Suppressor macrophage (primary cell): ENCODE measurements at regions not wholly inside any gene's neighbourhood (a gene's known extent, or its start where the extent isn't known, plus 50 kb on each side); places are given as distances from the start of the nearest gene placed in this dataset.

Experiments used
- DNase-seq, 4 experiments: peaks; one replicate each; pipeline ENCODE4 v3.0.0-alpha.2; 2020 to 2022

- no peak for DNase-seq
These were observed 210.2 kb downstream of the ARPP21 start for GRCh38 chr3:35849496-35849895.

- DNase-seq: no peak
These were observed 210.6 kb downstream of the ARPP21 start for GRCh38 chr3:35849963-35850362.

- DNase-seq: no peak
These were observed 217.7 kb downstream of the ARPP21 start for GRCh38 chr3:35857004-35857403.

- no peak for DNase-seq
These were observed 222.7 kb downstream of the ARPP21 start for GRCh38 chr3:35862057-35862456.

GRCh38 chr3:35864871-35865270, 225.5 kb downstream of the ARPP21 start:
- DNase-seq: no peak

- no peak for DNase-seq
These were observed 228.5 kb downstream of the ARPP21 start for GRCh38 chr3:35867791-35868190.

- DNase-seq: no peak
These were observed 231.7 kb downstream of the ARPP21 start for GRCh38 chr3:35871009-35871408.

GRCh38 chr3:35883929-35884328, 244.6 kb downstream of the ARPP21 start:
- no peak for DNase-seq

- no peak for DNase-seq
These were observed 255.4 kb downstream of the ARPP21 start for GRCh38 chr3:35894735-35895134.

GRCh38 chr3:35899245-35899644, 259.9 kb downstream of the ARPP21 start:
- DNase-seq: no peak

GRCh38 chr3:35900079-35900478, 260.8 kb downstream of the ARPP21 start:
- DNase-seq: no peak

GRCh38 chr3:35908366-35909232, 269.3 kb downstream of the ARPP21 start:
- DNase-seq: peak; percentile 62 to 83 (median 79)

GRCh38 chr3:35919160-35919559, 279.8 kb downstream of the ARPP21 start:
- DNase-seq: no peak

- no peak for DNase-seq
These were observed 282.4 kb downstream of the ARPP21 start for GRCh38 chr3:35921718-35922117.

GRCh38 chr3:35924070-35924469, 284.7 kb downstream of the ARPP21 start:
- DNase-seq: peak in 3 of 4 experiments; percentile 14 to 35 (median 27)

- DNase-seq: no peak
These were observed 288.1 kb downstream of the ARPP21 start for GRCh38 chr3:35927441-35927840.

- DNase-seq: no peak
These were observed 289.8 kb downstream of the ARPP21 start for GRCh38 chr3:35929158-35929557.

GRCh38 chr3:35931867-35932266, 292.5 kb downstream of the ARPP21 start:
- DNase-seq: no peak

GRCh38 chr3:35932995-35933394, 293.7 kb downstream of the ARPP21 start:
- DNase-seq: peak; percentile 26 to 64 (median 43)

GRCh38 chr3:35936571-35936970, 297.2 kb downstream of the ARPP21 start:
- DNase-seq: no peak

GRCh38 chr3:35944926-35945710, 305.8 kb downstream of the ARPP21 start:
- DNase-seq: no peak

- DNase-seq: peak in 2 of 4 experiments; percentile 8 to 34
These were observed 307.0 kb downstream of the ARPP21 start for GRCh38 chr3:35946121-35946853.
